Liver (tissue), 3 donors: ENCODE measurements at regions not wholly inside any gene's neighbourhood (a gene's known extent, or its start where the extent isn't known, plus 50 kb on each side); places are given as distances from the start of the nearest gene placed in this dataset.

ENCODE experiments used
- EGR1 ChIP-seq, 2 donors: IDR thresholded peaks; 2 replicates each; pipeline ENCODE4 v1.6.1; 2016 to 2018; ENCODE audit warnings: antibody characterized with exemption in 2 of 2, low read depth in 2 of 2
- FOXA1 ChIP-seq: IDR thresholded peaks from 2 replicates; pipeline ENCODE4 v1.6.1; 2016; ENCODE audit warnings: antibody characterized with exemption
- GABPA ChIP-seq, 2 donors: IDR thresholded peaks in 1 of 2; conservative IDR thresholded peaks in 1 of 2; 2 replicates each; pipeline ENCODE4 v1.6.1; 2016; ENCODE audit warnings: antibody characterized with exemption in 2 of 2, mild to moderate bottlenecking in 1 of 2, moderate library complexity in 1 of 2
- JUND ChIP-seq, 2 donors: IDR thresholded peaks; 2 replicates each; pipeline ENCODE4 v1.6.1; 2016; ENCODE audit warnings: antibody characterized with exemption in 2 of 2
- RAD21 ChIP-seq, 2 donors: IDR thresholded peaks; 2 replicates each; pipeline ENCODE4 v1.6.1; 2016; ENCODE audit warnings: antibody characterized with exemption in 2 of 2, mild to moderate bottlenecking in 2 of 2
- SP1 ChIP-seq: IDR thresholded peaks from 2 replicates; pipeline ENCODE4 v1.6.1; 2018; ENCODE audit warnings: antibody characterized with exemption, mild to moderate bottlenecking
- TAF1 ChIP-seq: conservative IDR thresholded peaks from 2 replicates; pipeline ENCODE4 v1.6.1; 2016; ENCODE audit warnings: antibody characterized with exemption, mild to moderate bottlenecking
- TF ChIP-seq, protein P1 (sequence below): fragments of 150-350 bp; IDR thresholded peaks from 2 replicates; pipeline ENCODE4 v1.5.1; 2017; ENCODE audit warnings: improper control_type of control experiment, low read depth, low read length; ENCODE audit not compliant: missing input control
- TF ChIP-seq, protein P2 (sequence below): IDR thresholded peaks from 2 replicates; pipeline ENCODE4 v1.6.1; 2016; ENCODE audit warnings: antibody characterized with exemption
- TF ChIP-seq, protein P3 (sequence below): IDR thresholded peaks from 2 replicates; pipeline ENCODE4 v1.6.1; 2016; ENCODE audit warnings: antibody characterized with exemption, mild to moderate bottlenecking
- TF ChIP-seq, protein P4 (sequence below): IDR thresholded peaks from 2 replicates; pipeline ENCODE4 v1.6.1; 2016; ENCODE audit warnings: antibody characterized with exemption
- donor health status: healthy.
- donor health status: healthy.

DNA sequence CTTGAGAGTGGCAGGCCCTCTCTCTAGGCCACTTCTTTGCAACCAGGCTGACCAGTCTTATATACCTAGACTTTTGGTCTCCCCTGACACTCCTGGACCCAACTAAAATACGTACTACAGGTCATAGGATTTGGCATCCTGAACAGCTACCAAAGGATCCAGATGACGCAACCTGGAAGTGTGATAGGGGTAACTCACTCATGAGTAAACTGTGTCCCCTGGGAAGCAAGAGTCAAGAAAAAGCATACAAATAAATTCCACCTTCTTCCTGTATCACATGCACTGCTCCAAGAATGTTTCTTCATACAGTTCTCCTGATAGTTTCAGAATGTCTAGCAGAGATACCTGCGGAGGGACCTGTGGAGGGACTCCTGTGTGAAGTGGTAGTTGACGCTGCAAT is 172.3 kb downstream of the MDFIC start:
- TF ChIP-seq, protein P1, sequence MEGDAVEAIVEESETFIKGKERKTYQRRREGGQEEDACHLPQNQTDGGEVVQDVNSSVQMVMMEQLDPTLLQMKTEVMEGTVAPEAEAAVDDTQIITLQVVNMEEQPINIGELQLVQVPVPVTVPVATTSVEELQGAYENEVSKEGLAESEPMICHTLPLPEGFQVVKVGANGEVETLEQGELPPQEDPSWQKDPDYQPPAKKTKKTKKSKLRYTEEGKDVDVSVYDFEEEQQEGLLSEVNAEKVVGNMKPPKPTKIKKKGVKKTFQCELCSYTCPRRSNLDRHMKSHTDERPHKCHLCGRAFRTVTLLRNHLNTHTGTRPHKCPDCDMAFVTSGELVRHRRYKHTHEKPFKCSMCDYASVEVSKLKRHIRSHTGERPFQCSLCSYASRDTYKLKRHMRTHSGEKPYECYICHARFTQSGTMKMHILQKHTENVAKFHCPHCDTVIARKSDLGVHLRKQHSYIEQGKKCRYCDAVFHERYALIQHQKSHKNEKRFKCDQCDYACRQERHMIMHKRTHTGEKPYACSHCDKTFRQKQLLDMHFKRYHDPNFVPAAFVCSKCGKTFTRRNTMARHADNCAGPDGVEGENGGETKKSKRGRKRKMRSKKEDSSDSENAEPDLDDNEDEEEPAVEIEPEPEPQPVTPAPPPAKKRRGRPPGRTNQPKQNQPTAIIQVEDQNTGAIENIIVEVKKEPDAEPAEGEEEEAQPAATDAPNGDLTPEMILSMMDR = no peak
- no peak for TF ChIP-seq RAD21 (IDR thresholded peaks at IDR 0.05)
- TF ChIP-seq, protein P2, sequence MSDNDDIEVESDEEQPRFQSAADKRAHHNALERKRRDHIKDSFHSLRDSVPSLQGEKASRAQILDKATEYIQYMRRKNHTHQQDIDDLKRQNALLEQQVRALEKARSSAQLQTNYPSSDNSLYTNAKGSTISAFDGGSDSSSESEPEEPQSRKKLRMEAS = no peak
- TF ChIP-seq SP1 = no peak
- TF ChIP-seq, protein P3, sequence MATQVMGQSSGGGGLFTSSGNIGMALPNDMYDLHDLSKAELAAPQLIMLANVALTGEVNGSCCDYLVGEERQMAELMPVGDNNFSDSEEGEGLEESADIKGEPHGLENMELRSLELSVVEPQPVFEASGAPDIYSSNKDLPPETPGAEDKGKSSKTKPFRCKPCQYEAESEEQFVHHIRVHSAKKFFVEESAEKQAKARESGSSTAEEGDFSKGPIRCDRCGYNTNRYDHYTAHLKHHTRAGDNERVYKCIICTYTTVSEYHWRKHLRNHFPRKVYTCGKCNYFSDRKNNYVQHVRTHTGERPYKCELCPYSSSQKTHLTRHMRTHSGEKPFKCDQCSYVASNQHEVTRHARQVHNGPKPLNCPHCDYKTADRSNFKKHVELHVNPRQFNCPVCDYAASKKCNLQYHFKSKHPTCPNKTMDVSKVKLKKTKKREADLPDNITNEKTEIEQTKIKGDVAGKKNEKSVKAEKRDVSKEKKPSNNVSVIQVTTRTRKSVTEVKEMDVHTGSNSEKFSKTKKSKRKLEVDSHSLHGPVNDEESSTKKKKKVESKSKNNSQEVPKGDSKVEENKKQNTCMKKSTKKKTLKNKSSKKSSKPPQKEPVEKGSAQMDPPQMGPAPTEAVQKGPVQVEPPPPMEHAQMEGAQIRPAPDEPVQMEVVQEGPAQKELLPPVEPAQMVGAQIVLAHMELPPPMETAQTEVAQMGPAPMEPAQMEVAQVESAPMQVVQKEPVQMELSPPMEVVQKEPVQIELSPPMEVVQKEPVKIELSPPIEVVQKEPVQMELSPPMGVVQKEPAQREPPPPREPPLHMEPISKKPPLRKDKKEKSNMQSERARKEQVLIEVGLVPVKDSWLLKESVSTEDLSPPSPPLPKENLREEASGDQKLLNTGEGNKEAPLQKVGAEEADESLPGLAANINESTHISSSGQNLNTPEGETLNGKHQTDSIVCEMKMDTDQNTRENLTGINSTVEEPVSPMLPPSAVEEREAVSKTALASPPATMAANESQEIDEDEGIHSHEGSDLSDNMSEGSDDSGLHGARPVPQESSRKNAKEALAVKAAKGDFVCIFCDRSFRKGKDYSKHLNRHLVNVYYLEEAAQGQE = no peak
- no peak for TF ChIP-seq JUND (IDR thresholded peaks at IDR 0.05)
- TF ChIP-seq FOXA1 = no peak
- TF ChIP-seq, protein P4, sequence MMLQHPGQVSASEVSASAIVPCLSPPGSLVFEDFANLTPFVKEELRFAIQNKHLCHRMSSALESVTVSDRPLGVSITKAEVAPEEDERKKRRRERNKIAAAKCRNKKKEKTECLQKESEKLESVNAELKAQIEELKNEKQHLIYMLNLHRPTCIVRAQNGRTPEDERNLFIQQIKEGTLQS = no peak
- no peak for TF ChIP-seq GABPA (IDR thresholded peaks at IDR 0.05 in 1 of 2, conservative IDR thresholded peaks at IDR 0.05 in 1 of 2)
- TF ChIP-seq TAF1 = no peak
- TF ChIP-seq EGR1 (IDR thresholded peaks at IDR 0.05; ENCODE audit: low read depth in 2 of 2) = no peak
